Endodermal cell (in vitro differentiated cells): ENCODE measurements at regions not wholly inside any gene's neighbourhood (a gene's known extent, or its start where the extent isn't known, plus 50 kb on each side); places are given as distances from the start of the nearest gene placed in this dataset.

Experiments used
- DNase-seq: peaks from one replicate; pipeline ENCODE4 v3.0.0-alpha.2; 2017
- H3K27ac ChIP-seq: 2 replicates; pipeline ENCODE4 v1.5.1; 2013; ENCODE audit warnings: mild to moderate bottlenecking, low read depth, low read length, moderate library complexity
- H3K27me3 ChIP-seq: 2 replicates; pipeline ENCODE4 v1.6.1; 2013; ENCODE audit warnings: mild to moderate bottlenecking, low read length, moderate library complexity; ENCODE audit not compliant: insufficient read depth, control insufficient read depth, poor library complexity, severe bottlenecking
- H3K36me3 ChIP-seq: 2 replicates; pipeline ENCODE4 v1.7.0; 2013; ENCODE audit warnings: mild to moderate bottlenecking, low read length, moderate library complexity; ENCODE audit not compliant: control insufficient read depth, insufficient read depth
- H3K4me1 ChIP-seq: one replicate; pipeline ENCODE4 v1.7.0; 2013; ENCODE audit warnings: low read length; ENCODE audit not compliant: control insufficient read depth, insufficient read depth
- H3K4me3 ChIP-seq: 2 replicates; pipeline ENCODE4 v1.5.1; 2013; ENCODE audit warnings: mild to moderate bottlenecking, low read length, moderate library complexity
- H3K9ac ChIP-seq: 2 replicates; pipeline ENCODE4 v1.6.1; 2013; ENCODE audit warnings: mild to moderate bottlenecking, low read length, moderate library complexity; ENCODE audit not compliant: poor library complexity, severe bottlenecking; ENCODE audit errors: extremely low read depth
- H3K9me3 ChIP-seq: 2 replicates; pipeline ENCODE4 v1.6.1; 2013; ENCODE audit warnings: mild to moderate bottlenecking, low read length, moderate library complexity; ENCODE audit not compliant: control insufficient read depth
- H3K27ac Mint-ChIP-seq: 2 replicates; pipeline ENCODE4 v1.8.0; 2020; ENCODE audit warnings: mixed read lengths
- H3K27me3 Mint-ChIP-seq: 2 replicates; pipeline ENCODE4 v1.8.0; 2021; ENCODE audit warnings: mild to moderate bottlenecking, mixed read lengths; ENCODE audit not compliant: insufficient read depth
- H3K36me3 Mint-ChIP-seq: 2 replicates; pipeline ENCODE4 v1.8.0; 2020; ENCODE audit warnings: low read depth, mixed read lengths
- H3K4me1 Mint-ChIP-seq: 2 replicates; pipeline ENCODE4 v1.8.0; 2020; ENCODE audit warnings: mixed read lengths
- H3K4me3 Mint-ChIP-seq: 2 replicates; pipeline ENCODE4 v1.8.0; 2020; ENCODE audit warnings: mild to moderate bottlenecking, moderate library complexity, mixed read lengths
- H3K9me3 Mint-ChIP-seq: 2 replicates; pipeline ENCODE4 v1.8.0; 2020; ENCODE audit warnings: mild to moderate bottlenecking, mixed read lengths
- CTCF ChIP-seq: fragments of 200-600 bp; sonication (generic); conservative IDR thresholded peaks from 2 replicates; pipeline ENCODE4 v1.5.0; 2021; ENCODE audit warnings: antibody characterized with exemption, mild to moderate bottlenecking
- WGBS, 2 experiments: methylation state at CpG; one replicate each; pipeline versions ENCODE4 v1.1.5 to v1.1.7; 2013; ENCODE audit warnings: missing lambda C conversion rate in 2 of 2, mixed read lengths in 1 of 2; ENCODE audit not compliant: insufficient coverage in 1 of 2, insufficient read length in 1 of 2; 5-methylcytosine and 5-hydroxymethylcytosine counted together

- Histone ChIP-seq H3K36me3 (no peaks in the 10 kb centered on the region), H3K27me3 (no peaks in the 10 kb centered on the region), H3K9me3 (no peaks in the 10 kb centered on the region), H3K4me1 (no peaks in the 10 kb centered on the region), H3K4me3 (no peak overlapping the region), H3K9ac (no peak overlapping the region), H3K27ac (no peak overlapping the region)
- no peaks in the 10 kb centered on the region for H3K36me3 Mint-ChIP-seq
- H3K4me1 Mint-ChIP-seq, result peaks cover 11% of the 10 kb centered on the region
- no peak overlapping the region for H3K4me3 Mint-ChIP-seq
- DNase-seq, result no peak
- H3K9me3 Mint-ChIP-seq, result no peaks in the 10 kb centered on the region
- no peak overlapping the region for H3K27ac Mint-ChIP-seq
- 76 to 85% methylated on average over 5 to 9 of the region's 9 CpGs for WGBS, 2 experiments
- TF ChIP-seq CTCF, result no peak
- peaks cover 2% of the 10 kb centered on the region for H3K27me3 Mint-ChIP-seq
Measured at GRCh38 chr6:154606457-154606856, 96.0 kb upstream of the CNKSR3 start.

GRCh38 chr6:154606860-154607259, 96.4 kb upstream of the CNKSR3 start:
- no peak overlapping the region for H3K9ac ChIP-seq
- no peaks in the 10 kb centered on the region for H3K27me3 ChIP-seq
- H3K27ac ChIP-seq, result no peak overlapping the region
- H3K36me3 ChIP-seq, result no peaks in the 10 kb centered on the region
- peaks cover 9% of the 10 kb centered on the region for H3K4me1 Mint-ChIP-seq
- no peak overlapping the region for H3K4me3 ChIP-seq
- H3K9me3 Mint-ChIP-seq, result no peaks in the 10 kb centered on the region
- peaks cover 2% of the 10 kb centered on the region for H3K27me3 Mint-ChIP-seq
- no peak overlapping the region for H3K27ac Mint-ChIP-seq
- no peaks in the 10 kb centered on the region for H3K9me3 ChIP-seq
- no peaks in the 10 kb centered on the region for H3K4me1 ChIP-seq
- DNase-seq, result no peak
- H3K36me3 Mint-ChIP-seq, result no peaks in the 10 kb centered on the region
- TF ChIP-seq CTCF, result no peak
- H3K4me3 Mint-ChIP-seq, result no peak overlapping the region
- 80 to 84% methylated on average over 1 to 2 of the region's 2 CpGs for WGBS, 2 experiments

- Mint-ChIP-seq H3K36me3 (no peaks in the 10 kb centered on the region), H3K27me3 (peaks cover 2% of the 10 kb centered on the region), H3K9me3 (no peaks in the 10 kb centered on the region), H3K4me1 (peaks cover 4% of the 10 kb centered on the region), H3K4me3 (no peak overlapping the region), H3K27ac (no peak overlapping the region)
- Histone ChIP-seq H3K4me1 (no peaks in the 10 kb centered on the region), H3K27ac (no peak overlapping the region), H3K9me3 (no peaks in the 10 kb centered on the region), H3K36me3 (no peaks in the 10 kb centered on the region), H3K4me3 (no peak overlapping the region), H3K9ac (no peak overlapping the region), H3K27me3 (no peaks in the 10 kb centered on the region)
- 86% methylated on average over 3 of the region's 3 CpGs; no CpG with 5 or more reads in 1 of the 2 experiments for WGBS, 2 experiments
- no peak for DNase-seq
- TF ChIP-seq CTCF, result no peak
Measured at GRCh38 chr6:154611241-154611640, 100.8 kb upstream of the CNKSR3 start.
